OCI-LY1 (cell line): ENCODE measurements at regions not wholly inside any gene's neighbourhood (a gene's known extent, or its start where the extent isn't known, plus 50 kb on each side); places are given as distances from the start of the nearest gene placed in this dataset.

Experiments
- EZH2 ChIP-seq: fragments of 200-600 bp; sonication (generic), shearing (Covaris generic); IDR thresholded peaks from 2 replicates; pipeline ENCODE4 v1.8.0; 2017; ENCODE audit warnings: borderline replicate concordance, mixed run types, mild to moderate bottlenecking, antibody characterized with exemption, low read length, moderate library complexity, mixed read lengths
- TF ChIP-seq, protein P1 (sequence below): fragments of 200-600 bp; sonication (generic), shearing (Covaris generic); IDR thresholded peaks from 2 replicates; pipeline ENCODE4 v1.5.1; 2017; ENCODE audit warnings: mild to moderate bottlenecking, antibody characterized with exemption, low read length, moderate library complexity, mixed read lengths

DNA sequence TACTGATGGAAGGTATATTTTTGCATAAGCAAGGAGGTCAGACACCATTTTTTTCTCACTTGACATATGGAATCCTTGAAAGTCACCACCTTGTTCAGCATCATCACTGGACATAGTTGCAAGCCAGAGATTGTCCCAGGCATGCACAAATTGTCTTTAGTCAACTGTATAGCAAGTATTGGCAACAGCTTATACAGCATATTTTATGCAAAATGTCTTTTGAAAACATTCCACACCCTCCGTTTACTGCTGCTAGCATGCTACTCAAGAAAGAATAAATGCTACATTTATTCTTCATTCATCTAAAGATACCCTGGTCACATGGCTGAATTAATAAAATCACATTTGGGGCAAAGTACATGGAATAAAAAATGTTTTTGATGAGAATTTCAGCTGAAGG lies 168.5 kb upstream of the DCBLD2 start:
- TF ChIP-seq, protein P1, sequence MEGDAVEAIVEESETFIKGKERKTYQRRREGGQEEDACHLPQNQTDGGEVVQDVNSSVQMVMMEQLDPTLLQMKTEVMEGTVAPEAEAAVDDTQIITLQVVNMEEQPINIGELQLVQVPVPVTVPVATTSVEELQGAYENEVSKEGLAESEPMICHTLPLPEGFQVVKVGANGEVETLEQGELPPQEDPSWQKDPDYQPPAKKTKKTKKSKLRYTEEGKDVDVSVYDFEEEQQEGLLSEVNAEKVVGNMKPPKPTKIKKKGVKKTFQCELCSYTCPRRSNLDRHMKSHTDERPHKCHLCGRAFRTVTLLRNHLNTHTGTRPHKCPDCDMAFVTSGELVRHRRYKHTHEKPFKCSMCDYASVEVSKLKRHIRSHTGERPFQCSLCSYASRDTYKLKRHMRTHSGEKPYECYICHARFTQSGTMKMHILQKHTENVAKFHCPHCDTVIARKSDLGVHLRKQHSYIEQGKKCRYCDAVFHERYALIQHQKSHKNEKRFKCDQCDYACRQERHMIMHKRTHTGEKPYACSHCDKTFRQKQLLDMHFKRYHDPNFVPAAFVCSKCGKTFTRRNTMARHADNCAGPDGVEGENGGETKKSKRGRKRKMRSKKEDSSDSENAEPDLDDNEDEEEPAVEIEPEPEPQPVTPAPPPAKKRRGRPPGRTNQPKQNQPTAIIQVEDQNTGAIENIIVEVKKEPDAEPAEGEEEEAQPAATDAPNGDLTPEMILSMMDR: no peak
- no peak for TF ChIP-seq EZH2
